Activated CD8-positive, alpha-beta memory T cell treated with anti-CD3 and anti-CD28 coated beads, Interleukin-2, amount 50 U/mL, for 24 hours (primary cell): ENCODE measurements at regions not wholly inside any gene's neighbourhood (a gene's known extent, or its start where the extent isn't known, plus 50 kb on each side); places are given as distances from the start of the nearest gene placed in this dataset.

ENCODE experiments used
- DNase-seq: peaks from one replicate; pipeline ENCODE4 v3.0.0-alpha.2; 2020; ENCODE audit errors: extremely low read depth

DNA sequence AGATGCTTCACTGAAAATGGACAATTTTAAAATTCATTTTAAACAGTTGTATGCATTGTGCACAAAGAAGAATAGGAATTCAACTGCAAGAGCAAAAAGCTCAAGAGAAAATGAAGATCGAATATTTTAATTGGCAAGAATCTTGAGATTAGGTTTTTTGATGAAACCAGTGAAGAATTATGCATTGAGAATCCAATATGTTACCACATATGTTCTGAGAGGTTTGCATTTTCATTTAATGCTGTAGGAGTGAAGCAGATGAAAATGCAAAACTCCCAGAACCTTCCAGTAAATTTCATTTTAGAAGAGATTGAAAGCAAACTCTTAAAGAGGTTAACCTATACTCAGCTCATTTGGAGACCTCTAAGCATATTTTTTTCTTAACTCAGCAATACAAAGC is 298.0 kb downstream of the OLFM3 start:
- no peak for DNase-seq

DNA sequence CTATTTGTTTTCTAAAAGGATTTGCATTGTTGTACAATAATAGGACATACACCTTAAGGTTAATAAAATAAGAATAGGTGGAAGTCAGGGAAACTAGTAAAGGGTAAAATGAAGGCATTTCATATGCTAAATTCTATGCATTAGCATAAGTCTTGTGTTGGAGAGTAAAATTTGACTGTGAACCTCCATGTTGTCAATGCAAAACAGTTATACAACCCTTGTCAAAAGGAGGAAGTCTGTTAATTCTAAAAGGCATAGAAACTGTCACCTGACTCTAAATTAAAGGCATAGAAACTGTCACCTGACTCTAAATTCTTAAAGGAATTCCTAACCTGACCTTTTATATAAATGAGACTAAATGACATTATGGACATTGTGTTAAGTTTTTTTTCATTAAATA is 291.8 kb downstream of the OLFM3 start:
- DNase-seq = no peak

DNA sequence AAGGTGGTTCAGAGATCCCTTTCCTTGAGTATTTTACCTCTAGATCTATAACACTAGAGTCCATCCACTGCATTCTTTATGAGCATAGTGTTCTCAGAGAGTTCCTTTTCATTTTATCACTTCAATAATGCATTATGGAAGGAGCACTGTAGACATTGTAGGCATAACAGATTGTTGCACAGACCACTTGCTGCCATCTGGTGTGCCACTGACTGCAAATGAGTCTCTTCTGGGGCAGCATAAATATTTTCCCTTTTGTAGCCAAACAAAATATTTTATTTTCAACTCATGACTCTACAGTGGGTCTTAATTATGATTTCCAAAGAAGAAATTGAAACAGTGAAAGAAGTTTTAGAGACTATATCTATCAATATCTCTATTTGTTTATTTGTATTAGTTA is 290.4 kb downstream of the OLFM3 start:
- DNase-seq = no peak

- no peak for DNase-seq
Observed at GRCh38 chr1:101709721-101710120, 287.0 kb downstream of the OLFM3 start.

GRCh38 chr1:101713760-101714159 is 283.0 kb downstream of the OLFM3 start:
- DNase-seq = no peak

- no peak for DNase-seq
Observed at GRCh38 chr1:101723415-101723814, 273.3 kb downstream of the OLFM3 start.

DNA sequence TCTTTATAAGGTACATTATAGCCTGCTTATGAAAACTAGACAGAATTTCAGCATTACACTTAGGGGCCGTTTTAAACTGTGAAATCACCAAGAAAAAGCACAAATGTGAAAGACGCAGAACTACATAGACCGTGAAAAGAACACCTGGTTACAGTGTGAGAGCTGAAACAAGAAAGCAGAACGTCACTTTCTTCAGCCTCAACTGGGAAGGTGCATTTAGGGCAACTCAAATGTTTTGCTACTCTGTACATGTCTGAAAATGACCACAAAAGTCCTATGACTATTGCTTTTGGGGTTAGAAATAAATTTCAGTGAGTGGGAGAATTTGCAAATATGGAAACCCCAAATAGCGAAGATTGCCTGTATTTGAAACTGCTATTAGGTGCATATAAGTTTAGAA is 268.7 kb downstream of the OLFM3 start:
- no peak for DNase-seq

DNA sequence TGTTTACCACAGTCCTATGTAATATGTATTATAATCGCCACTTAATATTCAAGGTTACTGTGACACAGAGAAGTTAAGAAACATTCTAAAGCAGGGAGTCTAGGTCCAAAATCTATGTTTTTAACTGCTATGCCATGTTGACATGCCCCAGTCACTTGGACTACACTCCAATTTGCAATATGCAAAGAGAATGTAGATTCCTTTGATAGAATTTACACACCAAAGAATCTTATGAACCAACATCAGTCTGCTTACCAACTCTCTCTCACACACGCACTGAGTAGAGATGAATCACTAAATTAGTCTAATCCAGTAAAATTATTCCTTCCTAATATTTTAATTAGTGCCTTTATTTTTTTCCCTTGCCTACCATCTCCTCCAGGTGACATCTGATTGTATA is 266.2 kb downstream of the OLFM3 start:
- DNase-seq = no peak

GRCh38 chr1:101732261-101732660 is 264.5 kb downstream of the OLFM3 start:
- DNase-seq = no peak

DNA sequence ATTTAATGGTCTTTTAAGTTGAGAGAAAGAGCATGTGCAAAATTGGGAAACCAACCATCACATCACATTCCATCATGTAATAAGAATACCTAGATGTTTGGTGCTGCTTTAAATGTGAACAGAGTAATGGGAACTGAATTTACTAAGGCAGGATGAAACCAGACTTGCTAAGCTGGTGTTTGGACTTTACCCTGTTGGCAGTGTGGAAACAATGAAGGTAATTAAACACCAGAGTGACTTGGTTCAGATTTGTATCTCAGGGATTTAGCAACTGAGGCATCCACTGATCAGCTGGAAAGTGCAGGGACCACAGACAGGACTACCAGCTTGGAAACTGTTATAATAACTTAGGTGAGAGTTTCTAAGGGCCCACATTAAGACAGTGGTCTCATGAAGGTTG is 263.4 kb downstream of the OLFM3 start:
- no peak for DNase-seq

DNA sequence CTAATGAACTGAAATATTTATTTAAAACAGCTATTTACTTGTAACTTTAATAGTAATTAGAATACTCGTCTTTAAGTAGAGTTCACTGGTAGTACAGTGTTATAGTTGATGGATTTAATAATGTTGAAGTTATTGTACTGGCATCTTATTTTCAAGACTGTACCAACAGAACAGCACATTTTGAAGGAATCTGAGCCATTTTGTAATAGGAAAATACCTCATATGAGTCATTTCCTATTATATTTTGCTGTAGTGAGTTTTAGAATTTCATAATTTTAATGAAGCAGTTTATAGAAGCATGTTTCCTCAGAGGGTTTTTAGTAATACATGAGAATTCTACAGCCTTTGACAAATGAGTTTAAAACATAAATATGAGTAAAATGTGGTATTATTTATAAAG is 258.3 kb downstream of the OLFM3 start:
- no peak for DNase-seq

DNA sequence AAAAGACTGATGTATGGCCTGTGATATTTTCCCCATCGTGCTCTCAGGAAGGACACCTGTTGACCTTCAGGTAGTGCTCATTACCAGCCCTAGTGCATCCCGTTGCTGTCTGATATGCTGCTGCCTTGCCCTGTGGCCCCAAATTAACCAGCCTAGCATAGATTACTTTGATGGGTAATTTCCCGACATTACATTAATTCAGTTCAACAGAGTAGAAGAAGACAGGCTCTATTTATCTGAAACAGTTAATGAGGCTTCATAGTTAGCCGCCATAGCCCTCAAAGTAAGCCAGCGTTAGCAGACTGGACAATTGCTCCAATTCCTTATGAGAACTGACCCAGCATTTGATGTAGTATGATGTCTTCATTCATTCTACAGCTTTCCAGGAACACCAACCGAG is 257.6 kb downstream of the OLFM3 start:
- no peak for DNase-seq

GRCh38 chr1:101739826-101740330 is 256.8 kb downstream of the OLFM3 start:
- no peak for DNase-seq

- no peak for DNase-seq
Observed at GRCh38 chr1:101741910-101742309, 254.8 kb downstream of the OLFM3 start.

GRCh38 chr1:101742509-101742908 is 254.2 kb downstream of the OLFM3 start:
- DNase-seq = no peak

- DNase-seq = no peak
Observed at GRCh38 chr1:101745551-101746270, 251.0 kb downstream of the OLFM3 start.

DNA sequence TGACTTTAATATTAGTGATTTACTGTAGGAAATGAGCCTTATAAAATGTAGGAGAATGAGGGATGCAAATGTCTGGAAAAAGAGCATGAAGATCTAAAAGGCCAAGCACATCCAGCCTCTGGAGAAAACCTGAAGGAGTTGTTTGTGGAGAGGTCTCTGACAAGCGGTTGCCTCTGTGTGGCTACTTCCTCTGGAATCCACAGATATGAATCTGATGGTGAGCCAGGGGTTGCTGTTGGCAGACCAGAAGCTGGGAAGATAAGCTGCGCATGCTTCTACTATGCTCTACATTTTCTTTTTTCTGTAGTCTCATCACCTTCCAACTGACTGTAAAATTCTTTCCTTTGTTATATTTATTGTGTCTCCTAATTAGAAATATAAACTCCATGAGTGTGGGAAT is 248.6 kb downstream of the OLFM3 start:
- DNase-seq = no peak
